ENCODE measurements at regions not wholly inside any gene's neighbourhood (a gene's known extent, or its start where the extent isn't known, plus 50 kb on each side); places are given as distances from the start of the nearest gene placed in this dataset.

- TF ChIP-seq YY1 (IDR thresholded peaks at IDR 0.05; ENCODE audit: insufficient read depth, insufficient read length) (no peak), ZNF274 (IDR thresholded peaks at IDR 0.05; ENCODE audit: low read depth, low read length) (no peak), SUZ12 (IDR thresholded peaks at IDR 0.05; ENCODE audit: extremely low read depth, insufficient read depth, insufficient read length) (no peak)
Measured at GRCh38 chr2:144333143-144333555, 186.8 kb downstream of the ZEB2 start.

All from NT2/D1 (cell line).